ENCODE measurements at regions not wholly inside any gene's neighbourhood (a gene's known extent, or its start where the extent isn't known, plus 50 kb on each side); places are given as distances from the start of the nearest gene placed in this dataset.

- WGBS (ENCODE audit: low lambda C conversion rate) = 0% methylated on average over 3 of the region's 3 CpGs
- H3K4me2 ChIP-seq (ENCODE audit: low read depth, low read length) = no peak overlapping the region
- CTCF ChIA-PET (ENCODE audit: low intra/inter-chr PET ratio, low total read pairs) = no interaction called here
- TF ChIP-seq ZNF644 (CRISPR knock-in tag; IDR thresholded peaks at IDR 0.05; ENCODE audit: low read depth) (no peak), GATAD2A (CRISPR knock-in tag; IDR thresholded peaks at IDR 0.05) (no peak), TERF1 (CRISPR knock-in tag; IDR thresholded peaks at IDR 0.05) (no peak)
- H2AFZ ChIP-seq (ENCODE audit: low read length) = no peak overlapping the region
- no peak for FAIRE-seq
- no peak overlapping the region for H3K27ac ChIP-seq (ENCODE audit: extremely low read length, insufficient read depth, low read length)
- DNase-seq (ENCODE audit: low spot score) = no peak
- no peak for ATAC-seq
- intact Hi-C loops (cut with micrococcal nuclease; ENCODE audit: unreplicated experiment) (no loop called here), in situ Hi-C loops (cut with HindIII; ENCODE audit: extremely low pct_ligation_motif_present, low pct_unique_long_range_greater_than_20kb) (no loop called here)
- BruUV-seq (replicated peaks) = no TSS peak
- no peaks in the 10 kb centered on the region for H3K79me2 ChIP-seq (ENCODE audit: insufficient read depth, low read length)
- H3K27me3 ChIP-seq (ENCODE audit: control insufficient read depth in 1 of 2, insufficient read depth in 2 of 2, low read length in 2 of 2) = no peaks in the 10 kb centered on the region
- no peak overlapping the region for H3K9ac ChIP-seq (ENCODE audit: insufficient read depth, low read depth, low read length)
- H3K4me3 ChIP-seq (replicated peaks in 1 of 3; ENCODE audit: insufficient read depth in 1 of 3, low read depth in 2 of 3, low read length in 3 of 3) = no peak overlapping the region
- H3K9me3 ChIP-seq (ENCODE audit: low read length) = no peaks in the 10 kb centered on the region
- H3K4me1 ChIP-seq (ENCODE audit: insufficient read depth, low read length) = no peaks in the 10 kb centered on the region
- no peaks in the 10 kb centered on the region for H4K20me1 ChIP-seq (ENCODE audit: insufficient read depth, low read length)
- H3K36me3 ChIP-seq (replicated peaks in 1 of 2; ENCODE audit: control insufficient read depth in 1 of 2, insufficient read depth in 2 of 2, low read length in 2 of 2) = no peaks in the 10 kb centered on the region
- POLR2A ChIA-PET = no interaction called here
These were observed 1509.3 kb downstream of the FAM181B start for GRCh38 chr11:81224396-81224795.

GRCh38 chr11:81222491-81222890 is 1511.2 kb downstream of the FAM181B start:
- TF ChIP-seq BCL6 (CRISPR knock-in tag; IDR thresholded peaks at IDR 0.05) (no peak), PAF1 (CRISPR knock-in tag; IDR thresholded peaks at IDR 0.05) (no peak)
- Histone ChIP-seq H3K27ac (ENCODE audit: extremely low read length, insufficient read depth, low read length) (no peak overlapping the region), H2AFZ (ENCODE audit: low read length) (no peak overlapping the region), H3K36me3 (replicated peaks in 1 of 2; ENCODE audit: control insufficient read depth in 1 of 2, insufficient read depth in 2 of 2, low read length in 2 of 2) (no peaks in the 10 kb centered on the region), H4K20me1 (ENCODE audit: insufficient read depth, low read length) (no peaks in the 10 kb centered on the region), H3K4me3 (replicated peaks in 1 of 3; ENCODE audit: insufficient read depth in 1 of 3, low read depth in 2 of 3, low read length in 3 of 3) (no peak overlapping the region), H3K79me2 (ENCODE audit: insufficient read depth, low read length) (no peaks in the 10 kb centered on the region), H3K4me2 (ENCODE audit: low read depth, low read length) (no peak overlapping the region), H3K9me3 (ENCODE audit: low read length) (no peaks in the 10 kb centered on the region), H3K4me1 (ENCODE audit: insufficient read depth, low read length) (peaks cover 14% of the 10 kb centered on the region), H3K9ac (ENCODE audit: insufficient read depth, low read depth, low read length) (no peak overlapping the region), H3K27me3 (ENCODE audit: control insufficient read depth in 1 of 2, insufficient read depth in 2 of 2, low read length in 2 of 2) (no peaks in the 10 kb centered on the region)
- no TSS peak for BruUV-seq (replicated peaks)
- POLR2A ChIA-PET = no interaction called here
- ATAC-seq (no peak), FAIRE-seq (no peak), DNase-seq (ENCODE audit: low spot score) (no peak)
- CTCF ChIA-PET (ENCODE audit: low intra/inter-chr PET ratio, low total read pairs) = no interaction called here
- intact Hi-C loops (cut with micrococcal nuclease; ENCODE audit: unreplicated experiment) (no loop called here), in situ Hi-C loops (cut with HindIII; ENCODE audit: extremely low pct_ligation_motif_present, low pct_unique_long_range_greater_than_20kb) (no loop called here)
- WGBS (ENCODE audit: low lambda C conversion rate) = 30% methylated on average over 2 of the region's 3 CpGs
